OCI-LY1 (cell line): ENCODE measurements at regions not wholly inside any gene's neighbourhood (a gene's known extent, or its start where the extent isn't known, plus 50 kb on each side); places are given as distances from the start of the nearest gene placed in this dataset.

Experiments used
- CTCF ChIP-seq: fragments of 200-600 bp; sonication (generic), shearing (Covaris generic); IDR thresholded peaks from 2 replicates; pipeline ENCODE4 v1.5.1; 2017; ENCODE audit warnings: mild to moderate bottlenecking, antibody characterized with exemption, low read length, moderate library complexity, mixed read lengths
- EZH2 ChIP-seq: fragments of 200-600 bp; sonication (generic), shearing (Covaris generic); IDR thresholded peaks from 2 replicates; pipeline ENCODE4 v1.8.0; 2017; ENCODE audit warnings: borderline replicate concordance, mixed run types, mild to moderate bottlenecking, antibody characterized with exemption, low read length, moderate library complexity, mixed read lengths

GRCh38 chr10:44725404-44725803, 185.7 kb upstream of the TMEM72 start:
- no peak for TF ChIP-seq CTCF
- no peak for TF ChIP-seq EZH2
